HepG2 (cell line): ENCODE measurements at regions not wholly inside any gene's neighbourhood (a gene's known extent, or its start where the extent isn't known, plus 50 kb on each side); places are given as distances from the start of the nearest gene placed in this dataset.
A peak's percentile ranks its signal among the peaks of the same experiment; 100 is the strongest.

Source experiments
- ATAC-seq: fragments of 200-7000 bp; cut with Tn5 transposase; 3 replicates; pipeline ENCODE4 v1.9.1; 2020; ENCODE audit warnings: mild to moderate bottlenecking, moderate library complexity
- BruUV-seq: library from RNA; stranded (reverse); fragments of 400-500 nt; replicated peaks from 2 replicates; lab custom pipeline; 2021; lab: Mats Ljungman, UMichigan
- CTCF ChIA-PET: fragments of 300-600 bp; formaldehyde crosslinking; extraction: SDS; loops from one replicate; lab custom pipeline; 2021; ENCODE audit warnings: low total read pairs, inconsistent platforms, low intra/inter-chr PET ratio; lab: Yijun Ruan, JAX
- POLR2A ChIA-PET: fragments of 350-600 bp; sonication (Branson Sonifier 250); formaldehyde crosslinking; loops from one replicate; lab custom pipeline; 2020; ENCODE audit warnings: antibody characterized with exemption, inconsistent platforms; lab: Yijun Ruan, JAX
- DNase-seq: peaks from one replicate; pipeline ENCODE4 v3.0.0-alpha.2; 2015; ENCODE audit warnings: low spot score
- FAIRE-seq: peaks from 3 replicates; lab custom pipeline; 2011; peaks lifted over from hg19 to GRCh38; lab: Jason Lieb, UNC
- H2AFZ ChIP-seq: one replicate; pipeline ENCODE4 v1.6.1; 2011; ENCODE audit warnings: low read length, inconsistent platforms
- H3K27ac ChIP-seq: fragments of 300-600 bp; 3 replicates; pipeline ENCODE4 v1.8.0; 2011; ENCODE audit warnings: mixed run types, mild to moderate bottlenecking, mixed read lengths, low read length, inconsistent platforms; ENCODE audit not compliant: insufficient read depth; ENCODE audit errors: extremely low read length
- H3K27me3 ChIP-seq, 2 experiments: fragments of 200-600 bp in 1 of 2; 2 replicates in 1 of 2; 3 replicates in 1 of 2; pipeline versions ENCODE4 v1.6.0 to v1.8.0; 2011; ENCODE audit warnings: low read length in 2 of 2, mild to moderate bottlenecking in 2 of 2, moderate library complexity in 2 of 2, inconsistent platforms in 1 of 2; ENCODE audit not compliant: insufficient read depth in 2 of 2, control insufficient read depth in 1 of 2
- H3K36me3 ChIP-seq, 2 experiments: fragments of 200-600 bp in 1 of 2; replicated peaks in 1 of 2; 2 replicates in 1 of 2; 3 replicates in 1 of 2; pipeline versions ENCODE4 v1.5.1 to v1.8.0; 2011; ENCODE audit warnings: low read length in 2 of 2, inconsistent platforms in 1 of 2; ENCODE audit not compliant: insufficient read depth in 2 of 2, control insufficient read depth in 1 of 2
- H3K4me1 ChIP-seq: 2 replicates; pipeline ENCODE4 v1.5.1; 2012; ENCODE audit warnings: low read length, inconsistent platforms; ENCODE audit not compliant: insufficient read depth
- H3K4me2 ChIP-seq: 2 replicates; pipeline ENCODE4 v1.6.0; 2011; ENCODE audit warnings: low read depth, low read length, inconsistent platforms
- H3K4me3 ChIP-seq, 3 experiments: fragments of 200-600 bp in 1 of 3; sonication (generic), shearing (Covaris generic) in 1 of 3; replicated peaks in 1 of 3; 2 replicates each; pipeline ENCODE4 v1.5.1; 2011 to 2016; ENCODE audit warnings: low read length in 3 of 3, inconsistent platforms in 2 of 3, low read depth in 2 of 3, mild to moderate bottlenecking in 2 of 3, control low read depth in 1 of 3, mixed read lengths in 1 of 3; ENCODE audit not compliant: insufficient read depth in 1 of 3
- H3K79me2 ChIP-seq: one replicate; pipeline ENCODE4 v1.6.1; 2011; ENCODE audit warnings: low read length, inconsistent platforms; ENCODE audit not compliant: insufficient read depth
- H3K9ac ChIP-seq: 2 replicates; pipeline ENCODE4 v1.6.0; 2011; ENCODE audit warnings: mild to moderate bottlenecking, low read depth, low read length, inconsistent platforms; ENCODE audit not compliant: insufficient read depth
- H3K9me3 ChIP-seq: 2 replicates; pipeline ENCODE4 v1.5.1; 2012; ENCODE audit warnings: mild to moderate bottlenecking, low read length
- H4K20me1 ChIP-seq: 2 replicates; pipeline ENCODE4 v1.6.0; 2011; ENCODE audit warnings: inconsistent platforms, mild to moderate bottlenecking, low read length, moderate library complexity; ENCODE audit not compliant: insufficient read depth
- ATF5 ChIP-seq: sonication (generic); formaldehyde crosslinking; IDR thresholded peaks from 2 replicates; pipeline ENCODE4 v1.4.0; 2020; ENCODE audit warnings: mild to moderate bottlenecking, low read depth, missing genetic modification reagents
- NFYB ChIP-seq: sonication (generic); formaldehyde crosslinking; IDR thresholded peaks from 2 replicates; pipeline ENCODE4 v1.4.0; 2020; ENCODE audit warnings: missing genetic modification reagents
- NR2C2 ChIP-seq: sonication (generic); formaldehyde crosslinking; IDR thresholded peaks from 2 replicates; pipeline ENCODE4 v1.4.0; 2020; ENCODE audit warnings: missing genetic modification reagents, mild to moderate bottlenecking, moderate library complexity, borderline replicate concordance
- PHF21A ChIP-seq: sonication (generic); formaldehyde crosslinking; IDR thresholded peaks from 2 replicates; pipeline ENCODE4 v1.5.0; 2020; ENCODE audit warnings: mild to moderate bottlenecking, missing genetic modification reagents
- PLRG1 ChIP-seq: fragments of 450-650 bp; conservative IDR thresholded peaks from 2 replicates; pipeline ENCODE4 v1.6.1; 2016
- SOX5 ChIP-seq: IDR thresholded peaks from 2 replicates; pipeline ENCODE4 v1.6.1; 2016; ENCODE audit warnings: borderline replicate concordance
- TARDBP ChIP-seq: sonication (generic); formaldehyde crosslinking; IDR thresholded peaks from 2 replicates; pipeline ENCODE4 v1.8.0; 2022; ENCODE audit warnings: mild to moderate bottlenecking, missing genetic modification reagents
- TFE3 ChIP-seq: IDR thresholded peaks from 2 replicates; pipeline ENCODE4 v1.6.1; 2016
- YY1 ChIP-seq: IDR thresholded peaks from 2 replicates; pipeline ENCODE4 v1.6.1; 2011; ENCODE audit warnings: low read length, low read depth, moderate library complexity, mild to moderate bottlenecking; ENCODE audit not compliant: insufficient read depth, insufficient replicate concordance
- ZBTB25 ChIP-seq: IDR thresholded peaks from 2 replicates; pipeline ENCODE4 v1.6.1; 2018; ENCODE audit warnings: missing genetic modification reagents
- ZFP90 ChIP-seq: sonication (generic); formaldehyde crosslinking; IDR thresholded peaks from 2 replicates; pipeline ENCODE4 v1.8.0; 2022; ENCODE audit warnings: missing genetic modification reagents, mild to moderate bottlenecking, inconsistent platforms, borderline replicate concordance
- ZNF282 ChIP-seq: fragments of 450-650 bp; IDR thresholded peaks from 2 replicates; pipeline ENCODE4 v1.6.1; 2018; ENCODE audit not compliant: partially characterized antibody
- ZNF597 ChIP-seq: sonication (generic); formaldehyde crosslinking; IDR thresholded peaks from 2 replicates; pipeline ENCODE4 v1.5.0; 2020; ENCODE audit warnings: missing genetic modification reagents
- ZSCAN25 ChIP-seq: sonication (generic); formaldehyde crosslinking; IDR thresholded peaks from 2 replicates; pipeline ENCODE4 v1.8.0; 2022; ENCODE audit warnings: mild to moderate bottlenecking, missing genetic modification reagents
- WGBS: methylation state at CpG from one replicate; pipeline ENCODE4 v1.1.6; 2017; ENCODE audit warnings: low lambda C conversion rate; 5-methylcytosine and 5-hydroxymethylcytosine counted together
- in situ Hi-C: cut with HindIII; loops from 2 replicates; pipeline ENCODE4 v1.10.0; 2017; ENCODE audit warnings: low pct_unique_long_range_greater_than_20kb; ENCODE audit not compliant: extremely low pct_ligation_motif_present
- intact Hi-C: fragments of 100-400 bp; cut with micrococcal nuclease; formaldehyde crosslinking; loops from one replicate; pipeline ENCODE4 v1.10.0; 2022; ENCODE audit not compliant: unreplicated experiment
- TF ChIP-seq, protein P1 (sequence below): IDR thresholded peaks from 2 replicates; pipeline ENCODE4 v1.6.1; 2016; ENCODE audit warnings: mild to moderate bottlenecking

DNA sequence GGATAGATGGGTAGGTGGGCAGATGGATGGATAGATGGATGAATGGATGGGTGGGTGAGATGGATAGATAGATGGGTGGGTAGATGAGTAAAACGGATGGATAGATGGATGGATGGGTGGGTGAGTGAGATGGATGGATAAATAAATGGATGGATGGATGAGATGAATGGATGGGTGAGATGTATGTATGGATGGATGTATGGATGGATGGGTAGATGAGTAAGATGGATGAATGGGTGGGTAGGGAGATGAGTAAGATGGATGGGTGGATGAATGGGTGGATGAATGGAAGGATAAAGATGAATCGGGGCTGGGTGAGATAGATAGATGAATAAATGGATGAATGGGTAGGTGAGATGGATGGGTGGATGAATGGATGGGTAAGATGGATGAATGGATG, 210.1 kb downstream of the TFAP2C start (continued):
- TF ChIP-seq ZNF282 (peak; percentile 68), ATF5 (CRISPR knock-in tag) (no peak), SOX5 (CRISPR knock-in tag) (no peak), ZFP90 (CRISPR knock-in tag) (no peak), ZNF597 (no peak), PLRG1 (0 out of 2 replicates have a peak, but pooled peaks have one; percentile 81), TFE3 (CRISPR knock-in tag) (no peak), PHF21A (CRISPR knock-in tag) (no peak), ZSCAN25 (CRISPR knock-in tag) (no peak)

GRCh38 chr20:56839786-56840185, 210.7 kb downstream of the TFAP2C start:
- Histone ChIP-seq H3K9me3 (no peaks in the 10 kb centered on the region), H3K27ac (no peak overlapping the region), H3K9ac (no peak overlapping the region), H2AFZ (no peak overlapping the region), H3K4me2 (no peak overlapping the region), H4K20me1 (no peaks in the 10 kb centered on the region), H3K36me3 (no peaks in the 10 kb centered on the region), H3K4me1 (no peaks in the 10 kb centered on the region), H3K4me3 (no peak overlapping the region), H3K27me3 (peaks cover 0 to 3% of the 10 kb centered on the region in 2 experiments; a peak in 2 of 5 replicates), H3K79me2 (no peaks in the 10 kb centered on the region)
- CTCF ChIA-PET = no interaction called here
- no peak for TF ChIP-seq NR2C2 (CRISPR knock-in tag)
- TF ChIP-seq, protein P1, sequence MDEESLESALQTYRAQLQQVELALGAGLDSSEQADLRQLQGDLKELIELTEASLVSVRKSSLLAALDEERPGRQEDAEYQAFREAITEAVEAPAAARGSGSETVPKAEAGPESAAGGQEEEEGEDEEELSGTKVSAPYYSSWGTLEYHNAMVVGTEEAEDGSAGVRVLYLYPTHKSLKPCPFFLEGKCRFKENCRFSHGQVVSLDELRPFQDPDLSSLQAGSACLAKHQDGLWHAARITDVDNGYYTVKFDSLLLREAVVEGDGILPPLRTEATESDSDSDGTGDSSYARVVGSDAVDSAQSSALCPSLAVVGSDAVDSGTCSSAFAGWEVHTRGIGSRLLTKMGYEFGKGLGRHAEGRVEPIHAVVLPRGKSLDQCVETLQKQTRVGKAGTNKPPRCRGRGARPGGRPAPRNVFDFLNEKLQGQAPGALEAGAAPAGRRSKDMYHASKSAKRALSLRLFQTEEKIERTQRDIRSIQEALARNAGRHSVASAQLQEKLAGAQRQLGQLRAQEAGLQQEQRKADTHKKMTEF (CRISPR knock-in tag) = no peak
- TF ChIP-seq NFYB (CRISPR knock-in tag) = no peak
- no peak for TF ChIP-seq YY1
- TF ChIP-seq TARDBP (CRISPR knock-in tag) = no peak
- no peak for TF ChIP-seq ZBTB25 (CRISPR knock-in tag)
- no peak for DNase-seq
- FAIRE-seq = no peak
- intact Hi-C loops (no loop called here), in situ Hi-C loops (no loop called here)
- POLR2A ChIA-PET = no interaction called here
- no peak for ATAC-seq
- BruUV-seq = no TSS peak
- WGBS = 21% methylated on average over 5 of the region's 5 CpGs
